GM21717 (cell line): ENCODE measurements at regions not wholly inside any gene's neighbourhood (a gene's known extent, or its start where the extent isn't known, plus 50 kb on each side); places are given as distances from the start of the nearest gene placed in this dataset.

ENCODE experiments used
- ATAC-seq: cut with Tn5 transposase; IDR thresholded peaks from one replicate; pipeline ENCODE4 v1.9.1; 2021; ENCODE audit warnings: mild to moderate bottlenecking, moderate library complexity; ENCODE audit not compliant: unreplicated experiment

DNA sequence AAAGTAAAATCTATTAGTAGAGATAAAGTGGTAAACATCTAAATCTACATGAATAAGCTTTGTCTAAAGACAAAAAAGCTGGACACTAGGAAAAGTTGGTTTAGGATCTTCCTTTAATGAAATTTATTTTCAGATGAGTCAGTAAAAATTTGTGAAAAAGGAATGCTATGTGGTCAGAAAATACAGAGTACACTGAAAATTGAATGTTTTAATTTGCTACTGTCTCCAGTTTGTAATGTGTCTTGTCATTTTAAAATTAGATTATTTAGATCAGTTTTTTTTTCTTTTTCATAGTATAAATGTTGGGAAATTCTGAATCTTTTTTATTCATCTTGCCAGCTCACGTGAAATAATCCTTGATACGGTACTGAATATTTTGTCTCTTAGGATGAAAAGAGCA lies 56.9 kb downstream of the SLITRK6 start:
- ATAC-seq: no peak

DNA sequence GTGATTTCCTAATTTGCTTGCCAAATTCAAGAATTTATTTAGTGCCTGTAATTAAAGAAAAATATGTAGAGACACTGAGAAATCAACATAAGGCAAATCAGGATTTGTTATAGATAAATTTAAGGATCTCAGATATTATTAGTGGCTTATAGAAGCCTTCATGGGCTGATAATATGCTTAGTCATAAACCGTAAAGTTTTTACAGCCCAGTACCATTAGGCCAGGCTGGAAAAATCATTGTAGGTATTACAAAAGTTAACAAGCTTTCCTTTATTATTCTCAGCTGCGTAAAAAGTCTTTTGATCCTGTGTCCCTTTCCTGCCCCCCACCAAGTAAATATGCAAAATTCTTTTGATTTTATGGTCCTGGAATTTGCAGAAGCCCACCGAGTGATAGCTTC lies 58.2 kb downstream of the SLITRK6 start:
- ATAC-seq: no peak

DNA sequence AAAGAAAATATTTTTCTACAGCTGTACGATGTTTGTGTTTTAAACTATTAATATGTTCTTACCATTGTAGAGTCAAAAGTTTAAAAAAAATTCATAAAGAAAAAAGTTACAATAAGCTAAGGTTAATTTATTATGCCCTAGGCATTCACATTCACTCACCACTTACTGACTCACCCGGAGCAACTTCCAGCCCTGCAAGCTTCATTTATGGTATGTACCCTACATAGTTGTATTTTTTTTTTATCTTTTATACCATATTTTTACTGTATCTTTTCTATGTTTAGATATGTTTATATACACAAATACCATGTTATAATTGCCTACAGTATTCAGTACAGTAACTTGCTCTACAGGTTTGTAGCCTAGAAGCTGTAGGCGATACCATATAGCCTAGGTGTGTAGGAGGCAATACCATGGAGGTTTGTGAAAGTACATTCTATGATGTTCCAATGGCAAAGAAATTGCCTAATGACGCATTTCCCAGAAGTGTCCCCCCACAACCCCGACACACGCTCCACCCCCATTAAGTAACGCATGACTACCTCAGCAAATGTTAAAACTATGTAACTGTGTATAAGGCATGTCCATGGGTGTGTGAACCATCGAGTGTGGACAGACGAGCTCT lies 60.4 kb downstream of the SLITRK6 start:
- ATAC-seq: no peak

DNA sequence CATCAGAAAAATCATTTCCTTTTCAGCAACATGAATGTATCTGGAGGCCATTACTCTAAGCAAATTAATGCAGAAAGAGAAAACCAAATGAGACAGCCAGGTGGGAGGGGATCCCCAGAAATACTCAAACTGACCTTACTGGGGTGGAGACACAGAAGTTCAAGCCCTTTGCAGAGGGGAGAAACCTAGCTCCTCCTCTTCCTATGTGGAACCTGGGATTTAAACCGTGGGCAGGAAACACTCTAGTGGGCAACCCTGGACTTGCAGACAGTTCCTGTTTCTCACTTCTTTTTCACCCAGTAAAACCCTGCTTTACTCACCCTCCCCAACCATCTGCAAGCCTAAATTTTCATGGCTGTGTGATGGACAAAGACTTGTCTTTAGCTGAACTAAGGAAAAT lies 61.3 kb downstream of the SLITRK6 start:
- no peak for ATAC-seq

DNA sequence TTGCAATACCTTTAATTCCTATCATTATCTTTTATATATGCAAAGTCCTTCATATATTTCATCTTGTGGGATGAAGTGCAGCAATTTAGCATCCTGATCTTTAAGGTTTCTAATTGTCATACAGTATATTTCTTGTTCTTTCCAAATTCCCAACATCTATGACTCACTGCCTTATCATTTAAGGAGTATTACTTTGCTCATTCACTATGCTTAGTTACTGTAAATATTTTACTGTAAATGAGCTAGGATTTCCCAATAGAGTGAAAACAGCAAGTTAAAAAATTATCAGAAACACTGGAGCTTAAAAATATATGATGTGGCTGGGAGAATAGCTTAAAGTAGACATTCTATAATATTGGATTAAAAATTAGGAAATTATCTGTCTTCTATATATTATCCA lies 69.9 kb downstream of the SLITRK6 start:
- ATAC-seq: no peak

DNA sequence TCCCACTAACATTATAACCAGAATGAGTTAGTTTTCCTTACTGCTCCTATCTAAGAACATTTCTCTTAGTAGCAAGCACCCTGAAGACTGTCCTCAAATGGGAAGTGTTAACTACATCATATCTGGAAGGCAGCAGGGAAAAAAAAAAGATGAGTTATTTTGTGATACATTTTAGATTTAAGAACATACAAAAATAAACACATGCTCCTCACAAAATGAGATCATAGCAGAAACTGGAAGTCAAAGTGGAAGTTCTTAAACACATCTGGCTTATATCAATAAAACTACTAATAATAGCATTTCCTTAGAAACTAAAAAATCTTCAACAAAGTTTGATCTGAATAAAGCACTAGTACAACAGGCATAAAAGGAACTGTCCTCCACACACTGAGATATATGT lies 70.4 kb downstream of the SLITRK6 start:
- no peak for ATAC-seq

DNA sequence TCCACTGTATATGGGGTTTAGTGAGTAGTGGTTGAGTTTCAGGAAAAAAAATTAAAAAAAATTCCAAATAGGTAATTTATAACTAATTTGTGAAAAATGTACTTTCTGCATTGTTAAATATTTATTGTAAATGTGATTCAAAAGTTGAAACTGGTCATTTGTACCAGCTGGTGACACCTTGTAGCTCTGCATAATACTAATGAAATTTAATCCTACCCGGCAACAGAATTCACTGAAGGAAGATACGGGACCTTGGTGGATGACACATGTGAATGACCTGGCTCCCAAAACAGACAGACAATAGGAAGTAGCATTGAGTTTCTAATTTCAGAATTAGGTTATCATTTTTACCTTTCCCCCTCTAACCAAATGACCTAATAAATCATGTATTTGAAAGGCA lies 73.8 kb downstream of the SLITRK6 start:
- no peak for ATAC-seq

DNA sequence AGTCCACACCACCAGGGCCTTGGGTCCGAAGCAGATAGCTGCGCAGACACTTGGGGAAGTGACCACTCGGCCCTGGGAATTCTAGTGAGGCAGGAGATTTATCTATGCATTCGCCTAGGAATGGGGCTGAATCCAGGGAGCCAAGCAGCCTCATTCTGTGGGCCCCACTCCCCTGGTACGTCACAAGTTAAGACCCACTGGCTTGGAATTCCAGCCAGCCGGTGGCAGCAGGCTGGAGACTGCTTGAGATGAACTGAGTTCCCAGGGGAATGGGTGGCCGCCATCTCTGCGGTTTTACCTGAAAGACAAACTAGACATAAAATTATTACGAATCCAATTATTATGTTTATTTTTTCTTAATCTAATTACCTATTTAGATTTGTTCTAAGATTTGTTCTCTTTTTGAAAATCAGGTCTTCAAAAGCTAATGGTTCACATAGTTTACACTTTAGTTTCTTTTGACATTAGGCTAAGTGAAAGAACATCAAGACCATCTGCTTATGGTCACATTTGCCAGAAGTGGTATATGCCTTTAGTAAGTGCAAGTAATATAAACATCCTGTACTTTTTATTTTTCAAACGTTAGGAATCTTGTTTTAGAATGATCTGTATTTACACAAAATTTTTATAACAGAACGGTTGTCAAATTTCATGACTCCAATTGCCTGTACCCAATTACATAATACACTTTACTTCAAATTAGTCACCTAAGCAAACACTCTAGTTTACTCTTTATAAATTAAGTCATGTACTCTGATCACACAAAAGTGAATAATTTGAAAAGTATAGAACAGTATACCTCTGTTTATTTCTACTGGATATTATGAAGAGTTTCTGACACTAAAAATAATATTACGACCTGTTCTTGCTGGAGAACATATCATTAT lies 74.4 kb downstream of the SLITRK6 start:
- no peak for ATAC-seq

DNA sequence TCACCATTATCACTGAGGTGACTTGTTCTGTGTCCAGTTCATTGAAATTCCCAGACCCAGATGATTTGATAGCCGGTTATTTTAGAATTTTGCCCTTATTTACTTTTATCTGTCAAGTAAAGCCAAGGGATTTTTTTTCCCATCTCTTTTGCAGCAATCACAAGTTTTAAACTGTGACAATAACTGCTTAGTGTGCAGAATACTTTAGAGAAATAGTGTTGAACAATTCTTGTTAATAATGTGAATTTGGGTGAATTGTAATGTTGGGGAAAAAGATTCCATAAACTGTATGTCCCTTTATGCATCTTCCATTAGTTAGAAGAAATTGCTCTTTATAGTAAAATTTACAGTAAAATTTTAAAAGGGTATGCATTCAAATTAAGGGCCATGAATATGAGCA lies 79.5 kb downstream of the SLITRK6 start:
- ATAC-seq: no peak

DNA sequence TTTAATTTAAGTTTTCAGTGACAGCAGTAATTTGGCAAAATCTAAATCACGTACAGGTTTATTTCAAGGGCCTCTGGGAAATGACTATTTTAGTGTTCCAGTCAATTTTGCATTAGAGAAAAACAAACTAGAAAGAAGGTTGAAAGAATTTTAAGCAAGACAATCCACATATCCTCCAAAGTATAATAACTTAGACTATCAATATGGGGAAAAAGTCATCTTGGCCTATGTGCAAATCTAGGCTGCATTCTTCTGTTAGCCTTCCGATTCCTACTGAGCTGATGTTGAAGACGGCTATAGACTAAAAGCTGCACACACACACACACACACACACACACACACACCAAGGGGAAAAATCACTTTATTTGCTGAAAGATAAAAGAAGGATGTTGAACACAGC lies 81.3 kb downstream of the SLITRK6 start:
- no peak for ATAC-seq

DNA sequence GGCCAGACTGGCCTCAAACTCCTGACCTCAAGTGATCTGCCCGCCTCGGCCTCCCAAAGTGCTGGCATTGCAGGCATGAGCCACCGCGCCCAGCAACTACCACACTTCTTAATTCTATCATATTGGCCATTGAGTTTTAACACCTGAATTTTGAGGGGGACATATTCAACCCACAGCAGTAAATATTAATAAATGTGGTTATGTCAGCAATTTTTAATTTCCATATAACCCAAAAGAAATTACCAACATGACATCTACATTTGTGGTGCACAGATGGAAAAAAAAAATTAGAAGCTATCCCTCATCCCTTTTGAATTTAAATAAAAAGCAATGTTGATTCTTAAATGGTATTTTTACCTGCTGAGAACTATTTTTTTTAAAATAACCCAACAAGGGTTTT lies 88.7 kb downstream of the SLITRK6 start:
- no peak for ATAC-seq

DNA sequence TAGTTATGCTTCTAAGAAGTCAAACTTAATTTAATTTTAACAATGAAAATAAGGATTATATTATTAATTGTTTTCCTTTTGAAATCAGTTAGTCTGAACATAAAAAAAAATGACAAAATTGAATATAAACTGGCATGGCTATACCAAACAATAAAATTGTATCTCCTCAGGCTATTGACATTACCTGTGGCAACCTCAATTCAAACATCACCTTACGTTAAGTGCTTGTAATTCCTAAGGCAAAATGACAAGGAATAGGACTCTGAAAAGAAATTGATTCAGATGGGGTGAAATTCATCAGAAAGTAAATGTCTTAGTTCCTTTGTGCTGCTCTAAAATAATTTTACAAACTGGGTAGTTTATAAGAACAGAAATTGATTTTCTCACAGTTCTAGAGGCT lies 89.5 kb downstream of the SLITRK6 start:
- ATAC-seq: no peak

DNA sequence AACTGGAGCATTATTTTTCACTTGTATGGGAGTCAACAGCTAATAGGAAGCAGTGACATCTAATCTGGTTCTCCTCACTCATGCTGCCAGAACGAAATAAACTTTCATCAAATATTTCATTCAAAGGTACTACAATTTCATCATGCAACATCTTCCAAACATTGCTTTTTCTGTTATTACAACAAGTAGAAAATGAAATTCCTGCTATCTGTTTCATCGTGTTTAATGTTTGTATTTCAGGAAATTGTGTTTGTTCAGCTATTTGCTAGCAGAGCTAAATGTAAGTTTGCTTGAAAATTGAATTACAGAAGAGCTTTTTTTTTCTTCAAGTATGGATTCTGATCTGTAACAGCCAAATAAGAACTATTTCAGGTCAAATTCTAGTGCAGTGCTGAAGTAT lies 90.1 kb downstream of the SLITRK6 start:
- ATAC-seq: no peak

DNA sequence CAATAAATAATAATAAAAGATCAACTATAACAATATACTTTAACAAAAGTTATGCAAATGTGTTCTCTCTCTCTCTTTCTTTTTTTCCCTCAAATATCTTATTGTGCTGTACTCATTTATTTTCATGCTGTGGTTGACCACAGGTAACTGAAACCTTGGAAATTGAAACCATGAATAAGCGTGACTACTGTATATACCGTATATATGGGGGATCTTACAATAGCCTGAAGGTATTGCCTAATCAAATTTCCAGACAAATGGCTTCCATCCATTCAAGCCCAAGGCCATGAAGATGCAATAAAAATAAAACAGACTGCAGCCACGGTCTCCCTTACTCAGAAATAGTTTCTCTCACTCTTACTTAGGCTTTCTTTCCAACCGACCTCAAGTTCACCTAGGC lies 98.3 kb downstream of the SLITRK6 start:
- ATAC-seq: no peak

DNA sequence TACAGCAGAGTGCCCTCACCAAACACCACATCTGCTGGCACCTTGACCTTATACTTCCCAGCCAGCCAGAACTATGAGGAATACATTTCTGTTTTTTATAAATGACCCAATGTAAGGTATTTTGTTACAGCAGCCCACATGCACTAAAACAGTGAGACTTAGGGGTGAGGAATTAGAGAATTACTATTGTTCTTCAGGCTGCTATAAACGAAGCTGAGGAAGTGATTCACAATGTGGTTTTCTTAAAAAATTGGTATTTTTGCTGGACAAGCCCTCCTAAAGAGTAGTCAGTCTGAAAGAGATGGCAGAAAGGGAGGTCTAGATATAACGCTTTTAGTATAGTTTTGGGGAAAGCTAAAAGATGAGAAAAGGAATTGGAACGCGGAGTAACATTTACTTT lies 101.0 kb downstream of the SLITRK6 start:
- ATAC-seq: no peak

DNA sequence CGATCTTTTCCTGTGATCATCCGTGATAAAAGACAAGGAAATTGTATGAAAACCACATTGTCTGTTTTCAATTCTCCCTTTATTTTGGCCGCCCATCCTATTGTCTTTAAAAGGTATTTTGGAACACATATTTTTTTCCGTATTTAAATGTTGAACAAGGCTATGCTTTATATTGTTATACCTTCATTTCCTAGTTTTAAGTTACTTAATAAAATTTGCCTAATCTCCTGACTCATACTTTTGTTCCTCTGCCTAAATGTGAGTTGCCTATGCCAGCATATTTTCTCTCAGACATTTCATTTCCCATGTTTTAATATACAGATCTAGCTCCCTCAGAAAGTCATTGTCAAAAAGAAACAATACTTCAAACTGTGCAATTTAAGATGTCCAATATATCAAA lies 104.2 kb downstream of the SLITRK6 start:
- no peak for ATAC-seq

DNA sequence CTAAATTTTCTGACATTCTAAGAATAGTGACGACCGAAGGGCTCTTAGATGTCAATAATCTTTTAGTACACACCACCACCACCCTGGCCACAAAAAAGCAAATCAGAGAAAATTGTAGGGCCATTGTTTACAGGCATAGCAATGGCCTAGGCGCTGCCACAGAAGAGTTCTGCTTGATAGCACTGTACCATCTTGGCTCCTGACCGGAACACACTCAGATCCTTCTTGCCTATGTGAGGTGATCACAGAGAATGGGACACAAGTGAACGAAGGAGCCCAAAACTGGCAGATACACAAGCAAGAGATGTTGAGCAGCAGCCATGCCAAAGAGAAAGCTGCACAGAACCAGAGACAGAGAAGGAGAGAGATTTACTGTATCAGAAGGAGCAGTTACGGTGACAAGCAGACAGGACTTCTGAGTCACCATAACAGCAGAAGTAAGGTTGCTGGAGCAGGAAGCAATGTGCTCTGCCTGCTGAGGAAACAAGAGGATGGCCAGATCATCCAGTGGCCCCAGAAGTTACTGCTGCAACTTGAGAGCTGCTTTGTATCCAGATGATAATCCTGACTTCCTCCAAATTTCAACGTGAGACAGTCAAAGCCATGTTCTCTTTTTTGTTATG lies 105.2 kb downstream of the SLITRK6 start:
- ATAC-seq: no peak

DNA sequence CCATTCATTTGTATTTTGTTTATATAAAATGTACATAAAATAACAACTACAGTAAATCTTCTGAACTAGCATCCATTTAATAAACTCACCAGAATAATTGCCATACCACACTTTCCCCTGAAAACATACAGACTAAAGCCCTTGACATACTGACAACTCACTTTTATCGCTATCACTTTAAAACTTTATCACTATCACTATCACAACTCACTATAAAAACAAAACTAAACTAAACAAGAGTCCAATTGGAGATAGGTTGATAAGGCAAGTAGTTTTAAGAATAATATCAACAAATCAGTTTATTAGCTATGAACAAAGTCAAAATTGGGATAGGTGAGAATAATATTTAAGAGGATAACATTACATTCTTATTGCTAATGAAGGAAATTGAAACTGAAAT lies 108.9 kb downstream of the SLITRK6 start:
- no peak for ATAC-seq

DNA sequence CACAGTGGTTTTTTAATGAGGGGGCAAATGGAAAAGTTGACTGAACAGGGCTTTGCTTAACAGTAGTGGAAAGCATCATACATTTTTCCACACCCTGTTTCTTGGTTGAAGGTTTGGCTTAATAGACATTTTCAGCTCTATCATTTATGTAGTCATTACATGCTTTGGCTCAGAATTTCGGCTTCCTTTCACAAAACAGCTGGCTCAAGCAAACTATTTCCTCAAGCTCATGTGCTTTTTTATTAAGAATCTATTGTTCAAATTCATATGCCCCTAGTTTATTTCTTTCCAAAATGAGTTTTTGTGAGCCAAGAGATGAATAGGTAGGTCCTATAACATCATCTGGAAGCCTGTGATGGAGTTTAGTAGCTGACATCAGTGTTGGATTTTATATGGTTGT lies 113.8 kb downstream of the SLITRK6 start:
- no peak for ATAC-seq

DNA sequence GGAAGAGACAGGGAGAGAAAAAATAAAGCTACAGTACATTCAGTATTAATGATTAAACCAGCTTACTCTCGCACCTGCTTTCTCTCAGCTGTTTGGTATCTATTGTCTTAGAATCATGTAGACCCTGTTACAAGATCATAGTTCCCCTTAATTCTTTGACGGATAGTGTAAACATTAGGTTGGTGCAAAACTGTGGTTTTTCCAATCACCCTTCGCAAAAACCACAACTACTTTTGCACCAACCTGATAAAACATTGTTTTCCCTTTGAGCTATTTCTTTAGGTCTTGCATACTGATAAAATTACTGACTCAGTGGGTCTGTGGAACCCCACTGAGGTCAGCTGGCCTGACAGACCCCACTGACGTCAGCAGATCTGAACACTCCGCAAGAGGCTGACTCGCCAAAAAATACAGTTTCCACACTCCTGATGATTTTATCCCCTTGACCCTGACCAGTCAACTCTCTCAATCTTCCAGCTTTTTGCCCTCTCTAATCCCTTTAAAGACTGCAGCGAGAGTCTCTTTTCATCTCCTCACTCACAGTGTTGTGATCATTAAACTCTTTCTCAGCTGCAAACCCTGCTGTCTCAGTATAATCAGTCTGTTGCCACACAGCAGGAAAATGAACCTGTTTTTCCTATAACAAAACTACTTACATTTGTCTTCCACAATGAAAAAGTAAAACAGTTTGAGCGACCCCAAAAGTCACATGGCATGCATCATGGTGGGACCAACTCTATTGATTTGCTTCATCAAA lies 123.9 kb downstream of the SLITRK6 start:
- no peak for ATAC-seq

DNA sequence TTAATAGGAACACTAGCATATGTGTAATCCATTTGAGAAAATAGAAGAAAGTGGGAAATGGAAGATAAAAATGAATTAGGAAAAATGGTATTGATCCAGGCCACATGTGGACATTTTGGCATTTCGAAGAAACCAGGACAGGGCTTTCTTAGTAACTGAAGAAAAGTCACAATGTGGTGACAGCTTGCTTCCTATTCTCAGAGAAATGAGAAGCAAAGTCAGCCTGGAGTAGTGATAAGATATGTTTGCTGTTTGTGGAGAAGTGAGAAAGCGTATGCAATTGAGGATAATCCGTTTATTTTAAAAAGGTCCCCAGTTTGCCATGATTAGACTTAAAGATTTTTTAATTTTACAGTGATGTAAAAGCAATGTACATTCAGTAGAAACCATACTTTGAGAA lies 127.9 kb downstream of the SLITRK6 start:
- no peak for ATAC-seq
